Activated T-cell treated with anti-CD3 and anti-CD28 coated beads, Interleukin-2, amount 50 U/mL, for 72 hours (primary cell): ENCODE measurements at regions not wholly inside any gene's neighbourhood (a gene's known extent, or its start where the extent isn't known, plus 50 kb on each side); places are given as distances from the start of the nearest gene placed in this dataset.

Experiments used
- ATAC-seq, 2 donors: fragments of 150-1000 bp; cut with Tn5 transposase; replicated peaks in 1 of 2; 2 replicates each; pipeline ENCODE4 v1.10.0; 2021; ENCODE audit warnings: moderate library complexity in 2 of 2, mild to moderate bottlenecking in 1 of 2
- DNase-seq, 2 donors: peaks; one replicate each; pipeline ENCODE4 v3.0.0; 2021 to 2022; ENCODE audit warnings: mixed read lengths in 1 of 2
- H3K27ac Mint-ChIP-seq: one replicate; pipeline ENCODE4 v1.8.0; 2022; ENCODE audit warnings: mild to moderate bottlenecking, moderate library complexity, mixed read lengths
- H3K27me3 Mint-ChIP-seq: one replicate; pipeline ENCODE4 v1.8.0; 2022; ENCODE audit warnings: low read depth, mixed read lengths
- H3K36me3 Mint-ChIP-seq, 2 donors: one replicate each; pipeline ENCODE4 v1.8.0; 2022; ENCODE audit warnings: mixed read lengths in 2 of 2, mild to moderate bottlenecking in 1 of 2; ENCODE audit not compliant: insufficient read depth in 2 of 2
- H3K4me1 Mint-ChIP-seq: one replicate; pipeline ENCODE4 v1.8.0; 2022; ENCODE audit warnings: low read depth, mixed read lengths
- H3K4me3 Mint-ChIP-seq, 2 donors: one replicate each; pipeline ENCODE4 v1.8.0; 2022; ENCODE audit warnings: mild to moderate bottlenecking in 2 of 2, mixed read lengths in 2 of 2, moderate library complexity in 2 of 2
- H3K9me3 Mint-ChIP-seq, 2 donors: one replicate each; pipeline ENCODE4 v1.8.0; 2022; ENCODE audit warnings: mixed read lengths in 2 of 2

DNA sequence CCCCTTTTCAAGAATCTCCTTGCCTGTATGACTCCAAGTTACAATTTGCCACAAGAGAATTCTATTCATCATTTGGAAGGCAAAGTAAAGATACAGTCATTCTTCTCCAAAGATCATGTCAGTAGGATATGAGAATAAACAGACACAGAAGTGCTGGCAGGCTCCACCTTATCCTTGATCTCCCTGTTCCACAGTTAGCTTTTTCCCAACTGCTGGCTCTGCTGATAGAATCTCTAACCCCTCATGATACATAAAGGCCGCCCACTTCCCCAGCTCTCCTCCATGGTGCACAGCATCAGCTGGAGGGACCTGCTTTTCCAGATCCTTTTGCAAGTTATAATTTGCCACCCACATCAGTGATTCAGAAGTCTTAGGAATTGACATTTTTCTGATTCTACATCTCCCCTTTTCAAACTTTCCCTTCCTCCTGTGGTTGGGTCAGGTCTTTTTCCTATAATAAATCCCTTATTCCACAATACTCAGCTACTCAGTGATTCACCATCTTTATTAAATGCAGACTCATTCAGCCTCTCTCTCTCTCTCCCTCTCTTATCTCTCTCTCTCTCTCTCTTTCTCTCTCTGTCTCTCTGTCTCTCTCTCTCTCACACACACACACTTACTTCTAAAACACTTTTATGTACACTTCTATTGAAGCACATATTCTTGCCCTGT, 465.4 kb downstream of the GBE1 start:
- Mint-ChIP-seq H3K9me3 (peaks cover 3 to 5% of the 10 kb centered on the region in 2 donors), H3K4me3 (no peak overlapping the region), H3K27ac (no peak overlapping the region), H3K27me3 (no peaks in the 10 kb centered on the region), H3K4me1 (no peaks in the 10 kb centered on the region), H3K36me3 (no peaks in the 10 kb centered on the region)
- ATAC-seq (no peak), DNase-seq (no peak)

DNA sequence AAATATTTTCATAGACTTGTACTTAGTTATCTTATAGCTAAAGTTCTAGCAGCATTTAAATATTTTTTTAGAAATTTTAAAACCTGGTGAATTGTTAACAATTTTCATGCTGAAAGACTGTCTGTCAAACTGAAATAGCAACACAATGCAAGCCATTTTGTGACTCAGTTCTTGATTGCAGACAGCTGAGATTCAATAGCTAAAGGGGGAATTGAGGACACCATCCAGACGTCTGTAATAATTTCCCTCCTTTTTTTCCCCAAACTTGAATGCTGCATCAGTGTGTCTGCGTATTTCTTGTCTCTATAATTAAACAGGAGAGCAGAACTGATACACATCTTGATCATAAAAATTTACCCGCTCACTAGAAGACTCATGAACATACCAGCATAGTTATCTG, 468.3 kb downstream of the GBE1 start:
- H3K4me1 Mint-ChIP-seq: no peaks in the 10 kb centered on the region
- no peak overlapping the region for H3K4me3 Mint-ChIP-seq
- H3K36me3 Mint-ChIP-seq: no peaks in the 10 kb centered on the region
- peaks cover 3 to 4% of the 10 kb centered on the region in 2 donors for H3K9me3 Mint-ChIP-seq
- H3K27ac Mint-ChIP-seq: no peak overlapping the region
- DNase-seq (no peak), ATAC-seq (no peak)
- no peaks in the 10 kb centered on the region for H3K27me3 Mint-ChIP-seq

DNA sequence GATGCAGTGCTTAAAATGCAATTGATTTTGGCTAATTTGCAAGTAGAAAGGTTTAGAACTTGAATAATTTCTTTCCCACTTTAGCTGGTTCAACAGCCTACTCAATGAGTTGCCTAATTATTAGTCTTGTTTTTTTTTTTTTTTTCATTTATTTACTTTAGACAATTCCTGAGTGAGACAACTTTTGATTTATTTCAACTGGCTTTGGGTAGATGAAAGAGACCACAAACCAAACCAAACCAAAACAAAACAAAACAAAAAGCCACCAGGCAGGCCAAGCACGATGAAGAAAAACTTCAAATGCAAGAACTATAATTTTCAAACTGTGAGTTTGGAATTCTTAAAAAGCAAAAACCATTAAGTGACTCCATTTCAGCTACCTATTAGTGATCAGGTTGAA, 469.9 kb downstream of the GBE1 start:
- Mint-ChIP-seq H3K4me1 (no peaks in the 10 kb centered on the region), H3K27me3 (no peaks in the 10 kb centered on the region), H3K9me3 (peaks cover 3 to 4% of the 10 kb centered on the region in 2 donors), H3K4me3 (no peak overlapping the region), H3K27ac (no peak overlapping the region), H3K36me3 (no peaks in the 10 kb centered on the region)
- DNase-seq (no peak), ATAC-seq (no peak)

DNA sequence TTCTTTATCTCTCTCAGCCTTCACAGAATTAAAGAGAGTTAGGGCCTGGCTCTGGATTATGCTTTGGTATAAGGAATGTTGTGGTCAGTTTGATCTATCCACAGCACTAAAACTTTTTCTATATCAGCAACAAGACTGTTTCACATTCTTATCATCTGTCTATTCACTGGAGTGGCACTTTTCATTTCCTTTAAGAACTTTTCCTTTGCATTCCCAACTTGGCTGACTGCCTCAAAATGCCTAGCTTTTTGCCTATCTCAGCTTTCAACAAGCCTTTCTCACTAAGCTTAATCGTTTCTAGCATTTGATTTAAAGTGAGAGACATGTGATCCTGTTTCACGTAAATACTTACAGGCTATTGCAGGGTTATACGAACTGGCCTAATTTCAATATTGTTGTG, 471.8 kb downstream of the GBE1 start:
- DNase-seq: no peak
- H3K4me1 Mint-ChIP-seq: no peaks in the 10 kb centered on the region
- H3K27me3 Mint-ChIP-seq: no peaks in the 10 kb centered on the region
- no peaks in the 10 kb centered on the region for H3K36me3 Mint-ChIP-seq
- H3K9me3 Mint-ChIP-seq: peaks cover 1 to 4% of the 10 kb centered on the region in 2 donors
- H3K27ac Mint-ChIP-seq: no peak overlapping the region
- ATAC-seq: no peak
- no peak overlapping the region for H3K4me3 Mint-ChIP-seq

DNA sequence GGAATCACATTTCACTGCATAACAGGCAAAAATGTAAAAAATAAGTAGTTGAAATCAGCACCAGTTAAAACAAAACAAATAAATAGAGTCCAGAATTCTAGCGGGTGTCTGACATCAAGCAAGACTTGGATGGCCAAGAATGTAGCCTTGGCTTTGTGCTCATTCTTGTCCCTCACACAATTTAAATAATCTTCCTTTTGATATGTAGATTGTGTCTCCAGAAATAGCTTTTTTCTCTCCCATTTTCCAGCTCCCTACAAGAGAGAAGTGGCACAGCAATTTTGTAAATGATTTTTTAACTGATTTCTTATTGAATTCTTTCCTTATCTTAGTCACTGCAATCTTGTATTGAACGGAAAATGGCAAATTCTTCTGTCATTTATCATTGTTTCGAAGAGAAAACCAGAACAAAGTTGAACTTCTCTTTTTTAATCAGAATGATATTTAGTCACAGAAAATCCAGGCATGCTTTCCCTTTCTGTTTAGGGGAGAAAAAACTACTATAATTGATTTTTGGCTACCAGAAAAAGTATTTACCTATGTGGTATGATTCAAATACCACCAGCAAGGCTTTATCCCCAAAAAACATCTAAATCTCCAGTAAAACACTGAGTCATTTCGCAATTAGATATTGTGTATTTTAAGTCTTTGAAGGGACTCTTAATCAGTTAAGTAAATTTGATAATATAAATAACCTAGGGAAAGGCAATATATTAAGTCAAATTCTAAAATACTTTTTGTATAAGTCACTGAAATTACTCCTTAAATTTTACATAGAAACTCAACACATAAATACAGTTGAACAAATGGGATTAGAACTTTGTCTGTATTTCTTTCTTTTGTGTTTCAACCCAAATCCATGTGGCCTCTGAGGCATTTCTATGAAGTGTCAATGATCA, 481.7 kb downstream of the GBE1 start:
- DNase-seq: no peak
- Mint-ChIP-seq H3K36me3 (no peaks in the 10 kb centered on the region), H3K4me1 (no peaks in the 10 kb centered on the region), H3K27me3 (no peaks in the 10 kb centered on the region), H3K27ac (no peak overlapping the region), H3K4me3 (no peak overlapping the region), H3K9me3 (peaks cover 0 to 6% of the 10 kb centered on the region in 2 donors)
- no peak for ATAC-seq

DNA sequence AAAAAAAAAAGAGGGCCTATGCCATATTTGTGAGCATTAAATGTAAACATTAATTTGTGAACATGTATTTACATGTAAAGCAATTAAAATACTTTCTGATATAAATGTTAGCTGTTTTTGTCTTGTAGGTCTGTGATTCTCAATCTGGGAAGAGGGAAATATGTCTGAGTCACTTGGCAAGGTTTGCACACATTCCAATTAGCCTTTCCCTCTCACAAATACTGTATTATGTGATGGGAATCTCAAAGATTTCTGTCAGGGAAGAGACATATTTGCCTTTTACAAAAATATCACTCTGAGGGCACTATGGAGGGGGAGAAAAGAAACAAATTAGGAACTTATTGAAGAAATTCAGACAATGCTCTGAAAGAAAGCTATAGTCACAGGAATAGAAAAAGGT, 483.6 kb downstream of the GBE1 start:
- no peaks in the 10 kb centered on the region for H3K4me1 Mint-ChIP-seq
- H3K4me3 Mint-ChIP-seq: no peak overlapping the region
- no peak for DNase-seq
- peaks cover 0 to 6% of the 10 kb centered on the region in 2 donors for H3K9me3 Mint-ChIP-seq
- no peaks in the 10 kb centered on the region for H3K36me3 Mint-ChIP-seq
- H3K27me3 Mint-ChIP-seq: no peaks in the 10 kb centered on the region
- no peak overlapping the region for H3K27ac Mint-ChIP-seq
- no peak for ATAC-seq

DNA sequence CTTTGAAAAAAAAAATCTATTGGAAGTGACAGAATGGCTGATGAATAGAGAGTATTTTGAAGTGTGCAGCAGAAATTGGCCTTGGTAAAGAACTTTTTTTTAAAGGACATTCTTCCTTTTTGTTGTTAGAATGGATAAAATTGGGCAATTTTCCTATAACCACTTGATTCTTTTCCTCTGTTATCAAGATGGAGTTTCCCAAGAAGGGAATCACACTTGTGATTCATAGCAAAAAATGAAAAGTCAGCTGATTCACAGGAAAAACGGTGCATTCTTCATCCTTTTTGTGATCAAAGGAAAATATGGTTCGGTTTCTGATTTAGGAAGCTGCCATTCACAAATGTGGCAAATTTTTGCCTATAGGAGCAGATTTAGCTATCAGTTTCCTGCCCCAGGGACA, 486.8 kb downstream of the GBE1 start:
- Mint-ChIP-seq H3K36me3 (no peaks in the 10 kb centered on the region), H3K27ac (no peak overlapping the region), H3K4me3 (no peak overlapping the region), H3K9me3 (peaks cover 0 to 5% of the 10 kb centered on the region in 2 donors), H3K4me1 (no peaks in the 10 kb centered on the region), H3K27me3 (no peaks in the 10 kb centered on the region)
- DNase-seq (no peak), ATAC-seq (no peak)

DNA sequence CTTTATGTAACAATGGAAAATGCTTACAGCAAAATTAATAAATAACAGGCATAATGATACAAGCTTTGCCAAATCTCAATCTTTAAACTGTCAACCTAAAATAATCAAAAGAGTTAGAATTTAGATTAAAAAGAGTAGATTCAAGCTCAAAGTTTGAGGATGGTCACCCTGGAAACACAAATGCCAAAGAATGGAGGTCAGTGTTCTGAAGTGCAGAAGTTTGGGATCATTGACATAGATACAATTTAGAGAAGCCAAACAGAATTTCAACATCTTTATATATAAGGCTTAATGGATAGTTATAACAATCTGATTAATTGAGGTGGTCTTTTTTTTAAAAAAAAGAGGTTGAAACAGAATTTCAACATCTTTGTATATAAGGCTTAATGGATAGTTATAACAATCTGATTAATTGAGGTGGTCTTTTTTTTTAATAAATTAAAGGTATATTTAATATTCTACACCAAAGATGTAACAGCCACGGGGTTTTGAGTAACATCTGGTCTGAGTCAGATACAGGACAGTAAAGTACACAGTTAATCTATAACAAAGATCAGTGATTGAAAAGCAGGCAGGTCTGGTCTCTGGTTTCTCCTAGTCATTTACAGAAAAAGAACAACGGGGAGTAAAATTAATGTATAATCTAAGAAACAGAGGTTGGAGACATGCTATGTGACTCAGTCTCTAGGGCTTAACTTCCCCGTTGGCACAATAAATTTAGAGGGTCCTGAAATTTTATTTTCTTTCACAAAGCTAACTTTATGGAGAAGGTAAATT, 490.7 kb downstream of the GBE1 start:
- no peaks in the 10 kb centered on the region for H3K36me3 Mint-ChIP-seq
- ATAC-seq (no peak), DNase-seq (no peak)
- H3K4me3 Mint-ChIP-seq: no peak overlapping the region
- H3K27ac Mint-ChIP-seq: no peak overlapping the region
- H3K9me3 Mint-ChIP-seq: peaks cover 2 to 6% of the 10 kb centered on the region in 2 donors
- no peaks in the 10 kb centered on the region for H3K4me1 Mint-ChIP-seq
- H3K27me3 Mint-ChIP-seq: no peaks in the 10 kb centered on the region

DNA sequence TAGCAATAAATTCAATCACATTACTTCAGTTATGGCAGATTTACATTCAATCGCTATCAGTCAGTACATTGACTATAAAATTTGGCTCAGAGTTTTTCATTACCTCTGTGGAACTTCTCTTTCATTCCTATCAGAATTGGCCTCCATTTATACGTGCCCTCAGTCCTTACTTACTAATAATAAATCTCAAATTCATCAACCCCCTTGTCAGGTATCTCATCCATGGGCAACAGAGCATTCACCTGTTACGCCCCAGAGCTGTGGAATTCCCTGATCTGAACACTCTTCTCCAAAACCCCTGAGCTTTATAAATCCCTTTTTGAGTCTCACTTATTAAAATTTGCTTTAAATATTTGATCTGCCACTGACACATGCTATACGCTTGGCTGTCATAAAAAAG, 492.9 kb downstream of the GBE1 start:
- Mint-ChIP-seq H3K36me3 (no peaks in the 10 kb centered on the region), H3K4me3 (no peak overlapping the region), H3K27ac (no peak overlapping the region), H3K4me1 (no peaks in the 10 kb centered on the region), H3K9me3 (peaks cover 3 to 6% of the 10 kb centered on the region in 2 donors), H3K27me3 (no peaks in the 10 kb centered on the region)
- ATAC-seq: no peak
- no peak for DNase-seq

DNA sequence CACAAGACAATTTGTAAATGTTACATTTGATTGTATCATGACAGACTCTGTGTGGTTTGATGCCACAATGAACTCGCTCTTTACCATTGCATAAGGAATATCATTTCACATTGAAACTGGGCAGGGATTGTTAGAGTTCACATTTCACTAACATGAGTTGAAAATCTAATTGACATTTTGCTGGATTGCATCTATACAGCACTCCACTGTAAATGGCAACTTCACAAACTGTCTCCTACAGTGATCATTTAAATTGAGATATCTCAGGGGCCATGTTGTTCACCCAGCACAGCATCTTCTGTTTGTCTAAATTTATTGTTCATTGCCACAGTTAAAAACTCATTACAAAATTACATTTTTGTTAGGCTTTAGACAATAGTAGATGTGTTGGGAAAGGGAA, 499.4 kb downstream of the GBE1 start:
- no peak overlapping the region for H3K27ac Mint-ChIP-seq
- ATAC-seq (no peak), DNase-seq (no peak)
- H3K27me3 Mint-ChIP-seq: no peaks in the 10 kb centered on the region
- H3K9me3 Mint-ChIP-seq: peaks cover 1 to 2% of the 10 kb centered on the region in 2 donors
- no peaks in the 10 kb centered on the region for H3K4me1 Mint-ChIP-seq
- no peaks in the 10 kb centered on the region for H3K36me3 Mint-ChIP-seq
- no peak overlapping the region for H3K4me3 Mint-ChIP-seq

DNA sequence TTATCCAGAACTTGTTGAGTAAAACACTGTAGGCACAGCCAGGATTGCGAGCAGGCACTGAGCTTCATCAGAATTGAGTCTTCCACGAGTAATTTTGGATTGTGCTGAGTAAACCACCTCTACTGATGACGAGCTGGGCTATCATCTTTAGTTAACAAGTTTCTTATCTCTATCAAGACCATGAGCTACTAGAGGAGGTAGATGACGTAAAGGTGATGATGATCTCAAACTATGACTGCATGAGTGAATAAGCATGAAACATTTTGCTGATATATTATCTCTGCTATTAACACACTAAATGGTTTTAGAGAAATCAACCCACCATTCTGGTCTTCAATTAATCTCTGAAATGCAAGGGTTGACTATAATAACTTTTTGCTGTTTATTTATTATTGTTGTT, 506.0 kb downstream of the GBE1 start:
- DNase-seq (no peak), ATAC-seq (no peak)
- Mint-ChIP-seq H3K4me1 (no peaks in the 10 kb centered on the region), H3K27me3 (no peaks in the 10 kb centered on the region), H3K4me3 (no peak overlapping the region), H3K27ac (no peak overlapping the region), H3K9me3 (peaks cover 0 to 7% of the 10 kb centered on the region in 2 donors), H3K36me3 (no peaks in the 10 kb centered on the region)

DNA sequence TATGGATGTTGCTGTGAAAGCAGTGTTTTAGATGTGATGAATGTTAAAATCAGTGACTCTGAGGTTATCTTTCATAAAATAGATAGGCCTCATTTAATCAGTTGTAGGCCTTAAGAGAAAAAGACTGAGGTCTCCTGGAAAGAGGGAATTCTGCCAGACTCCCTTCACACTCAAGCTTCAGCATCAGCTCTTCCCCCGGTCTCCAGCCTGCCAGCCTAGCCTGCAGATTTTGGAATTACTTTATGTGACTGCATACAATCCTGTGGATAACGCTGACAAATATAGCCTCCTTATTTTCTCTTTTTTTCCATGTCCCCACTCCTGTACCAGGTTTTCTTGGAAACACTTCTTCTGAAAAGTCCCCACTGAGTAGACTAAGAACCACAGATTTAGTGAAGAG, 510.3 kb downstream of the GBE1 start:
- Mint-ChIP-seq H3K27ac (no peak overlapping the region), H3K4me1 (no peaks in the 10 kb centered on the region), H3K36me3 (no peaks in the 10 kb centered on the region), H3K9me3 (peaks cover 3 to 7% of the 10 kb centered on the region in 2 donors), H3K4me3 (no peak overlapping the region), H3K27me3 (no peaks in the 10 kb centered on the region)
- ATAC-seq: no peak
- DNase-seq: no peak

DNA sequence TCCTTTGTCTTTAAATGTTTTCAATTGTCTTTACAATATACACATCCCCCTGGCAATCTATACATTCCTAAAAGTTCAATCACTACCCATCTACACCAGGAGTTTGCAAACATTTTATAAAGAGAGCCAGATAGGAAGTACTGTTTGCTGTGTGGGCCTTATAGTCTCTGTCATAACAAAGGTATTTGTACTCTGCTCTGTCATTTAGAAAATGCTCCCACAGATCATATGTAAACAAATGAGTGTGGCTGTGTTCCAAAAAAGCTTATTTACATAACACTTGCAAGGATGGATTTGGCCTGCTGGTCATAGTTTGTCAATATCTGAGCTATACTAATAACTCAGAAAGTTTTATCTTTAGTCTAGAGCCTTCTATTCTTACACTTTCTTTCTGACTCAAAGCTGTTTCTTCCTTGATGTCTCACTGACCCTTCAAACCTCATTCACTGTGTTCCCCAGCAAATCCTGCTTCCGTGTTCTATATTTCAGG, 511.9 kb downstream of the GBE1 start:
- no peaks in the 10 kb centered on the region for H3K27me3 Mint-ChIP-seq
- peaks cover 3 to 5% of the 10 kb centered on the region in 2 donors for H3K9me3 Mint-ChIP-seq

More for the DNA sequence above, 511.9 kb downstream of the GBE1 start:
- no peak for DNase-seq
- H3K36me3 Mint-ChIP-seq: no peaks in the 10 kb centered on the region
- no peaks in the 10 kb centered on the region for H3K4me1 Mint-ChIP-seq
- ATAC-seq: no peak
- H3K4me3 Mint-ChIP-seq: no peak overlapping the region
- no peak overlapping the region for H3K27ac Mint-ChIP-seq
